ENCODE measurements at regions not wholly inside any gene's neighbourhood (a gene's known extent, or its start where the extent isn't known, plus 50 kb on each side); places are given as distances from the start of the nearest gene placed in this dataset.

- TF ChIP-seq, protein P1, sequence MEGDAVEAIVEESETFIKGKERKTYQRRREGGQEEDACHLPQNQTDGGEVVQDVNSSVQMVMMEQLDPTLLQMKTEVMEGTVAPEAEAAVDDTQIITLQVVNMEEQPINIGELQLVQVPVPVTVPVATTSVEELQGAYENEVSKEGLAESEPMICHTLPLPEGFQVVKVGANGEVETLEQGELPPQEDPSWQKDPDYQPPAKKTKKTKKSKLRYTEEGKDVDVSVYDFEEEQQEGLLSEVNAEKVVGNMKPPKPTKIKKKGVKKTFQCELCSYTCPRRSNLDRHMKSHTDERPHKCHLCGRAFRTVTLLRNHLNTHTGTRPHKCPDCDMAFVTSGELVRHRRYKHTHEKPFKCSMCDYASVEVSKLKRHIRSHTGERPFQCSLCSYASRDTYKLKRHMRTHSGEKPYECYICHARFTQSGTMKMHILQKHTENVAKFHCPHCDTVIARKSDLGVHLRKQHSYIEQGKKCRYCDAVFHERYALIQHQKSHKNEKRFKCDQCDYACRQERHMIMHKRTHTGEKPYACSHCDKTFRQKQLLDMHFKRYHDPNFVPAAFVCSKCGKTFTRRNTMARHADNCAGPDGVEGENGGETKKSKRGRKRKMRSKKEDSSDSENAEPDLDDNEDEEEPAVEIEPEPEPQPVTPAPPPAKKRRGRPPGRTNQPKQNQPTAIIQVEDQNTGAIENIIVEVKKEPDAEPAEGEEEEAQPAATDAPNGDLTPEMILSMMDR (IDR thresholded peaks at IDR 0.05; ENCODE audit: borderline replicate concordance, extremely low read depth, low read length, poor library complexity, severe bottlenecking): no peak
- TF ChIP-seq EZH2 (IDR thresholded peaks at IDR 0.05; ENCODE audit: borderline replicate concordance, low read depth, low read length, severe bottlenecking): no peak
Observed at GRCh38 chr2:12341920-12342319, 374.8 kb upstream of the TRIB2 start.
